Colonic mucosa (tissue), 4 donors: ENCODE measurements at regions not wholly inside any gene's neighbourhood (a gene's known extent, or its start where the extent isn't known, plus 50 kb on each side); places are given as distances from the start of the nearest gene placed in this dataset.
"Not testable (repeated sequence)": the region's sequence is repeated elsewhere in the genome, so short reads cannot be mapped to it uniquely, and the experiment has no call there.

Experiments
- DNase-seq: peaks from one replicate; pipeline ENCODE4 v3.0.0-alpha.2; 2020
- H3K27ac ChIP-seq: fragments of 200-600 bp; one replicate; pipeline ENCODE4 v1.8.0; 2021
- H3K27me3 ChIP-seq: fragments of 200-600 bp; one replicate; pipeline ENCODE4 v1.8.0; 2021
- H3K36me3 ChIP-seq: fragments of 200-600 bp; one replicate; pipeline ENCODE4 v1.8.0; 2021
- H3K4me1 ChIP-seq: fragments of 200-600 bp; one replicate; pipeline ENCODE4 v1.8.0; 2021; ENCODE audit warnings: mild to moderate bottlenecking
- H3K4me3 ChIP-seq: fragments of 200-600 bp; one replicate; pipeline ENCODE4 v1.8.0; 2021
- H3K9ac ChIP-seq, 2 donors: one replicate each; pipeline ENCODE4 v1.7.0; 2013; ENCODE audit warnings: control low read depth in 2 of 2, low read depth in 2 of 2, low read length in 2 of 2
- H3K9me3 ChIP-seq: fragments of 200-600 bp; one replicate; pipeline ENCODE4 v1.8.0; 2021
- intact Hi-C: fragments of 100-400 bp; cut with DNase I; formaldehyde crosslinking; loops from one replicate; pipeline ENCODE4 v1.14.1; 2022
- TF ChIP-seq, protein P1 (sequence below): fragments of 200-600 bp; IDR thresholded peaks from one replicate; pipeline ENCODE4 v1.8.0; 2022; ENCODE audit warnings: antibody characterized with exemption, mild to moderate bottlenecking
- donor health status: healthy.
- donor health status: DM: no; HTN: no; CAD: no.
- donor health status: DM: no; HTN: no; CAD: no.

DNA sequence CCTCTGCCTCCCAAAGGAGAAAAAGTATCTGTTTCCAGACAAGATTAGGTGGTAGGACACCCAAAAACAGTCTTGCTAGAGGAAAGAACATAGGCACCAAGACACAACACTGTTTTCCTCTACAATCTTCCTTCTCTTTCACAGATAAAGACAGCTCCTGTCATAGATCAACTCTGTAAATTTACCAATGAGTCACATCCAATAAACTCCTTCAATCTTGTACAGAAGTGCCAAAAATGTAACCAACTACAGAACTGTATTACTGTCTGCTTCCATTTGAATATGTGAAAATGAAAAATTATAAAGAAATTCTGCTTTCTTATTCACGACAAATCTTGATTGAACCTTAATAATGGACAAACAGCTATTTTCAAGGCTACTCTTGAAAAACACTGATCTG lies 286.9 kb downstream of the PLK2 start:
- intact Hi-C loops = no loop called here
- H3K4me1 ChIP-seq = no peaks in the 10 kb centered on the region

DNA sequence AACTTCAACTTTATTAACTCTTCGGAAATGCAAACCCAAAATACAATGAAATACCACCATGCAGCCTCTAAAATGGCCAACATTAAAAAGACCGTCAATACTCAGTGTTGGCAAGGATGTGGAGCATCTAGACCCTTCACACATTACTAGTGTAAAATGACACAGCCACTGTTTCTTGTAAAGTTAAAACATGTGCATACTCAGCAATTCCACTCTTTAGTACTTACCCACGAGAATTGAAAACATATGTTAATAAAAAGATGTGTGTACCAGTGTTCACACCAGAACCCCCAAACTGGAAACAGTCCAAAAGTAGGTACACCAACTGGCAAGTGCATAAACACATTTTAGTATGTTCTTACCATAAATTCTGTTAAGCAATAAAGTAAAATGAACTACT lies 294.7 kb downstream of the PLK2 start:
- TF ChIP-seq, protein P1, sequence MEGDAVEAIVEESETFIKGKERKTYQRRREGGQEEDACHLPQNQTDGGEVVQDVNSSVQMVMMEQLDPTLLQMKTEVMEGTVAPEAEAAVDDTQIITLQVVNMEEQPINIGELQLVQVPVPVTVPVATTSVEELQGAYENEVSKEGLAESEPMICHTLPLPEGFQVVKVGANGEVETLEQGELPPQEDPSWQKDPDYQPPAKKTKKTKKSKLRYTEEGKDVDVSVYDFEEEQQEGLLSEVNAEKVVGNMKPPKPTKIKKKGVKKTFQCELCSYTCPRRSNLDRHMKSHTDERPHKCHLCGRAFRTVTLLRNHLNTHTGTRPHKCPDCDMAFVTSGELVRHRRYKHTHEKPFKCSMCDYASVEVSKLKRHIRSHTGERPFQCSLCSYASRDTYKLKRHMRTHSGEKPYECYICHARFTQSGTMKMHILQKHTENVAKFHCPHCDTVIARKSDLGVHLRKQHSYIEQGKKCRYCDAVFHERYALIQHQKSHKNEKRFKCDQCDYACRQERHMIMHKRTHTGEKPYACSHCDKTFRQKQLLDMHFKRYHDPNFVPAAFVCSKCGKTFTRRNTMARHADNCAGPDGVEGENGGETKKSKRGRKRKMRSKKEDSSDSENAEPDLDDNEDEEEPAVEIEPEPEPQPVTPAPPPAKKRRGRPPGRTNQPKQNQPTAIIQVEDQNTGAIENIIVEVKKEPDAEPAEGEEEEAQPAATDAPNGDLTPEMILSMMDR = no peak
- intact Hi-C loops = no loop called here
- no peaks in the 10 kb centered on the region for H3K4me1 ChIP-seq
- no peak overlapping the region for H3K9ac ChIP-seq
- no peak for DNase-seq
- no peaks in the 10 kb centered on the region for H3K9me3 ChIP-seq
- H3K27me3 ChIP-seq = no peaks in the 10 kb centered on the region
- H3K27ac ChIP-seq = no peak overlapping the region
- no peak overlapping the region for H3K4me3 ChIP-seq
- no peaks in the 10 kb centered on the region for H3K36me3 ChIP-seq

More for the DNA sequence above, 286.9 kb downstream of the PLK2 start:
- Histone ChIP-seq H3K36me3 (no peaks in the 10 kb centered on the region), H3K27ac (no peak overlapping the region), H3K9ac (no peak overlapping the region), H3K9me3 (no peaks in the 10 kb centered on the region), H3K27me3 (no peaks in the 10 kb centered on the region), H3K4me3 (no peak overlapping the region)
- TF ChIP-seq, protein P1 = no peak
- DNase-seq = no peak

DNA sequence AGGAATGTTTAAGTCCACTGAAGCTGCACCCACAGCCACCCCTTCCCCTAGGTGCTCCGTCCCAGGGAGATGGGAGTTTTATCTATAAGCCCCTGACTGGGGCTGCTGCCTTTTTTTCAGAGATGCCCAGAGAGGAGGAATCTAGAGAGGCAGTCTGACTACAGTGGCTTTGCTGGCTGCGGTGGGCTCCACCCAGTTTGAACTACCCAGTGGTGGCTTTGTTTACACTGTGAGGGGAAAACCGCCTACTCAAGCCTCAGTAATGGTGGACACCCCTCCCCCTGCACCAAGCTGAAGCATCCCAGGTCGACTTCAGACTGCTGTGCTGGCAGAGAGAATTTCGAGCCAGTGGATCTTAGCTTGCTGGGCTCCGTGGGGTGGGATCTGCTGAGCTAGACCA lies 298.0 kb downstream of the PLK2 start:
- H3K9ac ChIP-seq, H3K36me3 ChIP-seq, H3K27me3 ChIP-seq, H3K4me1 ChIP-seq, DNase-seq, H3K4me3 ChIP-seq, H3K9me3 ChIP-seq, intact Hi-C loops, H3K27ac ChIP-seq: not testable (repeated sequence)

DNA sequence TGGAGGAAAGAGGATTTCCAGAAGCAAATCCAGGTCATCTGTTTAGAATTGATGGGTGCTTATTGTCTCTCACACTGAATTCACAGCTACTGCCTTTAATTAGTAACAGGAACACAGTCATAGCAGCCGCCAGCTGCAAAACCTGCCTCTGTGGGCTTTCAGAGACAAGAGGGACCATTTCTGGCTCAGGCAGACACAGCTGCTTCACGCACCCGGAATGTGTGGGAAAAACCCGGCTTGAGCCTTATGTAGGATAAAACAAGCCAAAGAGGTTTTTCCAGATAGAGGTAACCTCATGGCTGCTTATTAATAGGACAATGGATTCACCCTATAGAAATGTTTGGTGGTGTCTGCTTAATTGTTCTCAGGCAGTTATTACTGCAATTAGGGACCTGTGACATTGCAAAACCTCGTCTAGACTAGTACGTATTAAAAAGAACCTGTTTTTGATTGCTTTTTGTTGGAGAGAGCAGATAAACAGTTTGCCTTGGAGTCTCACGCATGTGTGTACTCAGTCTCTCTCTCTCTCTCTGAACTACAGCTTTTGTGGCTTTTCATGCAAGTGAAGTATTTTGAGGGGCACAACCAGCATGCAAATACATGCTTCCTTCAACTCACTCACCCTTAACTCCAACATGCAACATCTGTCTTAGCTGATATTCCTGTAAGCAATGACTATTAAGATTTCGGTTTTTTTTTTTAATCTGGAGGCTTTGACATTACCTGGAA lies 302.7 kb downstream of the PLK2 start:
- intact Hi-C loops = no loop called here
- H3K9me3 ChIP-seq = no peaks in the 10 kb centered on the region

DNA sequence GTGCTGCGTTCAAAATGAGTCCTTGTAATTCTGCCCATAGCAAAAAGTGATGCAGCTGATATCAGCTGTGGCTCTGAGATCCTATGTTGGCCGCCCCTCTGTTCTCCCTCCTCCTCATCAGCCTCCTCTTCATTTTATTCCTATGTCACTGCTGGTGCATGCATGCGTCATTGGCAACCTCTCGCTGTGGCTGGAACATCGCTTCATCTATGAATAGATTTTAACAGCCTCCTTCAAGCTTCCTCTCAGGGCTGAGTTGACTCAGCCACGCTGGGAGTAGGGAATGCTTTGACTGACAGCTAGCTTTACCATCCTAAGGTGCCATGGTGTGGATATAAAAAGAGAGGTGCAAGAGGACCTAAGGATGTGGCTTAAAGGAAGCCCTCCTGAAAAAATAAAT lies 303.5 kb downstream of the PLK2 start:
- Histone ChIP-seq H3K9ac (no peak overlapping the region), H3K27me3 (no peaks in the 10 kb centered on the region), H3K9me3 (no peaks in the 10 kb centered on the region), H3K4me1 (no peaks in the 10 kb centered on the region), H3K4me3 (no peak overlapping the region), H3K36me3 (no peaks in the 10 kb centered on the region), H3K27ac (no peak overlapping the region)
- TF ChIP-seq, protein P1 = no peak
- no peak for DNase-seq
- intact Hi-C loops = no loop called here

More for the DNA sequence above, 302.7 kb downstream of the PLK2 start:
- Histone ChIP-seq H3K27me3 (no peaks in the 10 kb centered on the region), H3K36me3 (no peaks in the 10 kb centered on the region), H3K9ac (no peak overlapping the region), H3K27ac (no peak overlapping the region), H3K4me1 (no peaks in the 10 kb centered on the region), H3K4me3 (no peak overlapping the region)
- DNase-seq = no peak
- TF ChIP-seq, protein P1 = no peak

DNA sequence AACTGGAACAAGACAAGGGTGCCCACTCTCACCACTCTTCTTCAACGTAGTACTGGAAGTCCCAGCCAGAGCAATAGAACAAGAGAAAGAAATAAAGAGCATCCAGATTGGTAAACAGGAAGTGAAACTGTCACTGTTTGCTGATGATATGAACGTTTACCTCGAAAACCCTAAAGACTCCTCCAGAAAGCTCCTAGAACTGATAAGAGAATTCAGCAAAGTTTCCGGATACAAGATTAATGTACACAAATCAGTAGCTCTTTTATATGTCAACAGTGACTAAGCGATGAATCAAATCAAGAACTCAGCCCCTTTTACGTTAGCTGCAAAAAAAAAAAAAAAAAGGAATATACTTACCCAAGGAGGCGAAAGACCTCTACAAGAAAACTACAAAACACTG lies 306.6 kb downstream of the PLK2 start:
- Histone ChIP-seq H3K4me3 (no peak overlapping the region), H3K36me3 (no peaks in the 10 kb centered on the region), H3K27me3 (no peaks in the 10 kb centered on the region), H3K4me1 (no peaks in the 10 kb centered on the region), H3K9ac (no peak overlapping the region), H3K9me3 (no peaks in the 10 kb centered on the region), H3K27ac (no peak overlapping the region)
- DNase-seq = no peak
- TF ChIP-seq, protein P1 = no peak
- intact Hi-C loops = no loop called here
